WI38 (cell line): ENCODE measurements at regions not wholly inside any gene's neighbourhood (a gene's known extent, or its start where the extent isn't known, plus 50 kb on each side); places are given as distances from the start of the nearest gene placed in this dataset.

Experiments
- H3K4me3 ChIP-seq: 2 replicates; pipeline ENCODE4 v1.5.1; 2011; ENCODE audit warnings: low read depth, mild to moderate bottlenecking, control low read depth, low read length
- CTCF ChIP-seq: IDR thresholded peaks from 2 replicates; pipeline ENCODE4 v1.5.1; 2012; ENCODE audit warnings: low read depth, mild to moderate bottlenecking, control low read depth, low read length

- no peak for TF ChIP-seq CTCF
- no peak overlapping the region for H3K4me3 ChIP-seq
Observed at GRCh38 chr12:4850857-4851380, 58.8 kb upstream of the KCNA1 start.

- H3K4me3 ChIP-seq, result no peak overlapping the region
- TF ChIP-seq CTCF, result no peak
Observed at GRCh38 chr12:4852308-4852707, 57.4 kb upstream of the KCNA1 start.

GRCh38 chr12:4852911-4853310, 56.8 kb upstream of the KCNA1 start:
- TF ChIP-seq CTCF, result no peak
- no peak overlapping the region for H3K4me3 ChIP-seq

GRCh38 chr12:4855121-4855924, 54.4 kb upstream of the KCNA1 start:
- no peak overlapping the region for H3K4me3 ChIP-seq
- TF ChIP-seq CTCF, result peak; percentile 69

GRCh38 chr12:4856596-4856995, 53.1 kb upstream of the KCNA1 start:
- no peak overlapping the region for H3K4me3 ChIP-seq
- TF ChIP-seq CTCF, result no peak

- H3K4me3 ChIP-seq, result no peak overlapping the region
- TF ChIP-seq CTCF, result peak; percentile 96
Observed at GRCh38 chr12:4857472-4858291, 52.0 kb upstream of the KCNA1 start.

- TF ChIP-seq CTCF, result no peak
Observed at GRCh38 chr12:4858386-4858785, 51.3 kb upstream of the KCNA1 start.

More at GRCh38 chr12:4858386-4858785, 51.3 kb upstream of the KCNA1 start:
- H3K4me3 ChIP-seq, result no peak overlapping the region
